Erythroblast (primary cell): ENCODE measurements at regions not wholly inside any gene's neighbourhood (a gene's known extent, or its start where the extent isn't known, plus 50 kb on each side); places are given as distances from the start of the nearest gene placed in this dataset.

ENCODE experiments used
- GATA1 ChIP-seq: IDR thresholded peaks from 2 replicates; pipeline ENCODE4 v1.6.1; 2011; ENCODE audit warnings: low read depth, mild to moderate bottlenecking, control low read depth, low read length, moderate library complexity
- POLR2A ChIP-seq: IDR thresholded peaks from 2 replicates; pipeline ENCODE4 v1.6.1; 2011; ENCODE audit warnings: mild to moderate bottlenecking, low read length

DNA sequence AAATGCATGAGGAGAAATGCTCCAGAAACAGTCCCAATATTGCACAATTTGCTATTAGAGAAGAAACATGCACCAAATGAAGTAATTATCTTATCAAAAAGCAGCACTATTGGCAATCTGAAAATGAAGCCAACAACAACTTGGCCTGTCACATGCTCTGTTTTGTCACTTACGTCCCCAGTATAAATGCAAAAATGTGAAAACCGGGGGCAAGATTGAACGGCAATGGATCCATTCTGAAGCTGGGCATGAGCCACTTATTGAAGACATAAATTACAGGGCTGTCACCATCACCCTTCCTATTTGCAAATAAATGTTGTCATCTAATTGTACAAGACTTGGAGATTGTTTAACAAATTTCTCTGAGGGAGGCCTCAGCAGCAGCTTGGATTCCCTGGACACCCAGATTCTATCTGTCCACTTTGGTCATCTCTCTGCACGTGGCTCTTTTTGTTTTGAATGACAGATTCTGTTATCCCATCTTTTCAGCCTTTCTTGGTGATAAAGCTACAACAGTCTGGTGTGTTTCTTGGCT lies 180.2 kb upstream of the CDH5 start:
- TF ChIP-seq POLR2A (no peak), GATA1 (no peak)
